OCI-LY3 (cell line): ENCODE measurements at regions not wholly inside any gene's neighbourhood (a gene's known extent, or its start where the extent isn't known, plus 50 kb on each side); places are given as distances from the start of the nearest gene placed in this dataset.

Experiments
- H2AFZ ChIP-seq: fragments of 200-600, 300-600 bp; shearing (Covaris generic); 2 replicates; pipeline ENCODE4 v1.6.0; 2014; ENCODE audit warnings: antibody characterized with exemption, low read depth, low read length
- H3K27ac ChIP-seq: fragments of 200-600, 300-600 bp; sonication (generic); 2 replicates; pipeline ENCODE4 v1.5.1; 2014; ENCODE audit warnings: mild to moderate bottlenecking, low read length, moderate library complexity, mixed read lengths
- H3K27me3 ChIP-seq: fragments of 200-600, 300-600 bp; sonication (generic); 2 replicates; pipeline ENCODE4 v1.6.1; 2014; ENCODE audit warnings: low read depth, low read length, mixed read lengths
- H3K36me3 ChIP-seq: fragments of 200-600, 300-600 bp; sonication (generic); replicated peaks from 2 replicates; pipeline ENCODE3; 2014; ENCODE audit warnings: low read depth, low read length, mixed read lengths
- H3K4me1 ChIP-seq: fragments of 300-600, 200-600 bp; sonication (generic); 2 replicates; pipeline ENCODE4 v1.6.1; 2014; ENCODE audit warnings: low read length, mixed read lengths
- H3K4me2 ChIP-seq: fragments of 200-600, 300-600 bp; sonication (generic); 2 replicates; pipeline ENCODE4 v1.6.1; 2014; ENCODE audit warnings: low read length, mixed read lengths
- H3K4me3 ChIP-seq: fragments of 300-600, 200-600 bp; sonication (generic); 2 replicates; pipeline ENCODE4 v1.5.1; 2014; ENCODE audit warnings: antibody characterized with exemption, mild to moderate bottlenecking, low read length, moderate library complexity
- H3K79me2 ChIP-seq: fragments of 300-600, 200-600 bp; shearing (Covaris generic); 2 replicates; pipeline ENCODE4 v1.6.1; 2014; ENCODE audit warnings: mild to moderate bottlenecking, low read length, mixed read lengths
- H3K9ac ChIP-seq: fragments of 300-600, 200-600 bp; shearing (Covaris generic); 2 replicates; pipeline ENCODE4 v1.6.0; 2014; ENCODE audit warnings: mild to moderate bottlenecking, low read length, moderate library complexity
- H3K9me3 ChIP-seq: fragments of 200-600, 300-600 bp; shearing (Covaris generic); 2 replicates; pipeline ENCODE4 v1.6.1; 2014; ENCODE audit warnings: low read length, mixed read lengths; ENCODE audit not compliant: insufficient read depth
- H4K20me1 ChIP-seq: fragments of 200-600, 300-600 bp; sonication (generic); 2 replicates; pipeline ENCODE4 v1.6.1; 2016; ENCODE audit warnings: low read length, mixed read lengths; ENCODE audit not compliant: insufficient read depth
- EZH2phosphoT487 ChIP-seq: fragments of 200-600 bp; shearing (Covaris generic); IDR thresholded peaks from 2 replicates; pipeline ENCODE4 v1.6.1; 2018; ENCODE audit warnings: antibody characterized with exemption, mixed run types, low read depth
- TF ChIP-seq, protein P1 (sequence below): fragments of 200-600, 300-600 bp; sonication (generic); IDR thresholded peaks from 2 replicates; pipeline ENCODE4 v1.5.1; 2014; ENCODE audit warnings: antibody characterized with exemption, low read length, low read depth

DNA sequence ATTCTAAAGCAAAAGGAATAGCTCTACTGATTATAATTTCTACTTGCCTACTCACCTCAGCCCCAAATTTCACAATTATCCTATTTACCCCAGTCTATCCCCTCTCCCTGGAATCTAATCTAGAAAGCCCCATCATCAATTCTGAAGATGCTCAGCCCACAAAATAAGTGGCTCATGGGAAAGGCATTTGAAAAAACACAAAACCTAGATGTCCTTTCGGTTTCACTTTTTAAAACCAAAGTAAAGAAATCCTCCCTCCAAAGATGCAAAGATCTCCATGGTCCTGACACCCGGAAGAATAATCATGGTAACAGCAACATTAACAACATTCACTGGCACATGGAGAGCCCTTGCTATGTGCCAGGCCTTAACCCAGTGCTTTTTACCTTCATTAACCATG, 224.8 kb downstream of the FGFR2 start:
- TF ChIP-seq EZH2phosphoT487 = no peak
- TF ChIP-seq, protein P1, sequence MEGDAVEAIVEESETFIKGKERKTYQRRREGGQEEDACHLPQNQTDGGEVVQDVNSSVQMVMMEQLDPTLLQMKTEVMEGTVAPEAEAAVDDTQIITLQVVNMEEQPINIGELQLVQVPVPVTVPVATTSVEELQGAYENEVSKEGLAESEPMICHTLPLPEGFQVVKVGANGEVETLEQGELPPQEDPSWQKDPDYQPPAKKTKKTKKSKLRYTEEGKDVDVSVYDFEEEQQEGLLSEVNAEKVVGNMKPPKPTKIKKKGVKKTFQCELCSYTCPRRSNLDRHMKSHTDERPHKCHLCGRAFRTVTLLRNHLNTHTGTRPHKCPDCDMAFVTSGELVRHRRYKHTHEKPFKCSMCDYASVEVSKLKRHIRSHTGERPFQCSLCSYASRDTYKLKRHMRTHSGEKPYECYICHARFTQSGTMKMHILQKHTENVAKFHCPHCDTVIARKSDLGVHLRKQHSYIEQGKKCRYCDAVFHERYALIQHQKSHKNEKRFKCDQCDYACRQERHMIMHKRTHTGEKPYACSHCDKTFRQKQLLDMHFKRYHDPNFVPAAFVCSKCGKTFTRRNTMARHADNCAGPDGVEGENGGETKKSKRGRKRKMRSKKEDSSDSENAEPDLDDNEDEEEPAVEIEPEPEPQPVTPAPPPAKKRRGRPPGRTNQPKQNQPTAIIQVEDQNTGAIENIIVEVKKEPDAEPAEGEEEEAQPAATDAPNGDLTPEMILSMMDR = no peak
- Histone ChIP-seq H3K4me2 (no peak overlapping the region), H3K27ac (no peak overlapping the region), H3K4me3 (no peak overlapping the region), H3K9ac (no peak overlapping the region), H3K9me3 (no peaks in the 10 kb centered on the region), H3K79me2 (no peaks in the 10 kb centered on the region), H3K36me3 (no peaks in the 10 kb centered on the region), H2AFZ (no peak overlapping the region), H3K27me3 (no peaks in the 10 kb centered on the region), H4K20me1 (no peaks in the 10 kb centered on the region), H3K4me1 (peaks cover 26% of the 10 kb centered on the region)

DNA sequence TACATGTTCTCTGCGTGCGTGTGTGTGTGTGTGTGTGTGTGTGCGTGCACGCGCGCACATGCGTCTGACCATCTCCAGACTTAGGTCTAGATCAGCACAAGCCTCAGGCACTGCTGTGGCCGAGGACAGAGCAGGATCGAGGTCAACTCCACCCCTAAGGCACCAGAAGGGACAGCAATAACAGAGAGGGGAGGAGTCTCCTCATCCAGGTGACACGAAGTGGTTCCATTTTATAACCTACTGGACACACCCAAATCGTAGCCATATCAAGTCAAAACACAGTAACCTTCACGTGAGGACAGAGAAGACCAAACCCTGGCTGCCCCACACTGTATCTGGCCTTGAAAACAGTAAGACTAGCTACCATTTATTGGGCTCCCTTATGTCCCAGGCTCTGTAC, 224.1 kb downstream of the FGFR2 start:
- H3K27ac ChIP-seq = no peak overlapping the region
- H3K36me3 ChIP-seq = no peaks in the 10 kb centered on the region
- H3K9ac ChIP-seq = no peak overlapping the region
- H3K4me1 ChIP-seq = peaks cover 19% of the 10 kb centered on the region
- no peaks in the 10 kb centered on the region for H3K79me2 ChIP-seq
- no peaks in the 10 kb centered on the region for H4K20me1 ChIP-seq
- no peak overlapping the region for H3K4me2 ChIP-seq
- no peak overlapping the region for H3K4me3 ChIP-seq
- no peaks in the 10 kb centered on the region for H3K9me3 ChIP-seq
- TF ChIP-seq, protein P1 = no peak
- no peak for TF ChIP-seq EZH2phosphoT487
- no peak overlapping the region for H2AFZ ChIP-seq
- no peaks in the 10 kb centered on the region for H3K27me3 ChIP-seq

DNA sequence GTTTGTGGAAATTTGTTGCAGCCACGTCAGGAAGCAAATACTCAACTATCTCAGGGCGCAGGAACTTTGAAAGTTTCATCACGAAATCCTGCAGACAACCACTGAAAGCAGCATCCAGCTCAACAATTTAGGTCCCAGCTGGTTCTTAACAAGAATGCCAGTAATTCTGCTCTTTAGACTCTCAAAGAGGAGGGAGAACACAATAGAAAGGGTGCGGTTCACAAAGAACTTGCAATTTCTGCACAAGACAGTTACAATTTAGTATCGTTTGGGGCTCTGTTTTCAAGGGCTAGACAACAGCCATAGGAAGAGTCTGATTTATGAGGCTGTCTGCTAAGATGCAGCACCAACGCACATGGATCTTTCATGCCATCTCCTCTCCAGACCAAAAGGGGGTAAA, 223.1 kb downstream of the FGFR2 start:
- Histone ChIP-seq H3K36me3 (no peaks in the 10 kb centered on the region), H3K4me2 (no peak overlapping the region), H2AFZ (no peak overlapping the region), H3K9ac (no peak overlapping the region), H3K4me1 (peaks cover 8% of the 10 kb centered on the region), H3K27me3 (no peaks in the 10 kb centered on the region), H3K79me2 (no peaks in the 10 kb centered on the region), H3K27ac (no peak overlapping the region), H3K4me3 (no peak overlapping the region), H3K9me3 (no peaks in the 10 kb centered on the region), H4K20me1 (no peaks in the 10 kb centered on the region)
- TF ChIP-seq, protein P1 = no peak
- no peak for TF ChIP-seq EZH2phosphoT487

DNA sequence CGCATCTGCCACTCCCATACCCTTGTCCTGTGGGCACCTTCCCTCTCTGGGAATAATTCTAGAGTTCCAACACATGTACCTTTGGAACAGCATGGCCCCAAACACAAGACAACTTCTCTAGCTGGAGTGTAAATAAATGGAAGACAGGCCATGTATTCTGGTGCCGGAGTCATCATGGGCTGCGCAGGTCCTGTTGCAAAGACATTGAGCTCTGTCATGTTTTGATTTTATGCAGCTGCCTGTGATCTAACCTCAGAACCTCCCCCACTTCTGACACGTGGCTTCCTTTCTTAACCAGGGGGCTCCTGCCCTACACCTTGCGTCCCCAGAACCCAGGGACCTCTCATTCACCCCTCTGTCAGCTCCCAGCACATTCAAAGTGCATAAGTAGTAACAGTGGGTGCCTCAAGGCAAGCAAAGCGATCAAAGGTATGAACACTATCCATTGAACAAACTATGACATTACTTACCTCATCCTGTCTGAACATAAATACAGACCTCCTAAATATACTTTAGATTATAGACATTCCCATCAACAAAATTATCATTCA, 219.9 kb downstream of the FGFR2 start:
- Histone ChIP-seq H3K4me1 (peaks cover 3% of the 10 kb centered on the region), H4K20me1 (no peaks in the 10 kb centered on the region), H3K9ac (no peak overlapping the region), H3K4me2 (no peak overlapping the region), H2AFZ (no peak overlapping the region), H3K27ac (no peak overlapping the region), H3K36me3 (no peaks in the 10 kb centered on the region), H3K79me2 (no peaks in the 10 kb centered on the region), H3K4me3 (no peak overlapping the region), H3K27me3 (no peaks in the 10 kb centered on the region), H3K9me3 (no peaks in the 10 kb centered on the region)
- TF ChIP-seq, protein P1 = no peak
- no peak for TF ChIP-seq EZH2phosphoT487
